K562 (cell line): ENCODE measurements at regions not wholly inside any gene's neighbourhood (a gene's known extent, or its start where the extent isn't known, plus 50 kb on each side); places are given as distances from the start of the nearest gene placed in this dataset.

Source experiments
- ATAC-seq: fragments of 200-7000 bp; cut with Tn5 transposase; 3 replicates; pipeline ENCODE4 v1.9.1; 2020; ENCODE audit warnings: moderate library complexity
- BruUV-seq: library from RNA; stranded (reverse); fragments of 400-500 nt; replicated peaks from 2 replicates; lab custom pipeline; 2021; lab: Mats Ljungman, UMichigan
- CTCF ChIA-PET: fragments of 300-600 bp; formaldehyde crosslinking; extraction: SDS; loops from one replicate; lab custom pipeline; 2021; ENCODE audit warnings: low intra/inter-chr PET ratio; lab: Yijun Ruan, JAX
- POLR2A ChIA-PET: fragments of 300-600, 350-650 bp; sonication (Branson Sonifier 250); formaldehyde crosslinking; extraction: SDS; loops from one replicate; lab custom pipeline; 2021; ENCODE audit warnings: antibody characterized with exemption, inconsistent platforms; lab: Yijun Ruan, JAX
- DNase-seq, 4 experiments: peaks; one replicate each; pipeline versions ENCODE4 v3.0.0 to v3.0.0-alpha.2; 2011 to 2018; ENCODE audit warnings: low spot score in 3 of 4, mixed read lengths in 3 of 4; ENCODE audit errors: extremely low read depth in 1 of 4
- FAIRE-seq: peaks from 2 replicates; lab custom pipeline; 2011; peaks lifted over from hg19 to GRCh38; lab: Jason Lieb, UNC
- H2AFZ ChIP-seq: 2 replicates; pipeline ENCODE4 v1.6.0; 2011; ENCODE audit warnings: low read depth, low read length, control low read depth, inconsistent platforms
- H3K27ac ChIP-seq: fragments of 200-600 bp; 3 replicates; pipeline ENCODE4 v1.8.0; 2011; ENCODE audit warnings: low read depth, mild to moderate bottlenecking, control low read depth, inconsistent platforms, low read length, moderate library complexity, mixed read lengths; ENCODE audit errors: extremely low read depth
- H3K27me3 ChIP-seq, 2 experiments: fragments of 300-600 bp in 1 of 2; 2 replicates in 1 of 2; 3 replicates in 1 of 2; pipeline versions ENCODE4 v1.6.0 to v1.8.0; 2011; ENCODE audit warnings: inconsistent platforms in 2 of 2, low read length in 2 of 2, mild to moderate bottlenecking in 1 of 2, mixed read lengths in 1 of 2, moderate library complexity in 1 of 2; ENCODE audit not compliant: control insufficient read depth in 2 of 2, insufficient read depth in 2 of 2
- H3K36me3 ChIP-seq: fragments of 300-600 bp; 3 replicates; pipeline ENCODE4 v1.8.0; 2011; ENCODE audit warnings: mild to moderate bottlenecking, low read length, inconsistent platforms; ENCODE audit not compliant: control insufficient read depth, insufficient read depth
- H3K4me1 ChIP-seq, 2 experiments: fragments of 200-600 bp in 1 of 2; replicated peaks in 1 of 2; 2 replicates in 1 of 2; 3 replicates in 1 of 2; pipeline versions ENCODE4 v1.5.1 to v1.8.0; 2011; ENCODE audit warnings: inconsistent platforms in 2 of 2, low read length in 2 of 2, mild to moderate bottlenecking in 1 of 2, mixed read lengths in 1 of 2, moderate library complexity in 1 of 2; ENCODE audit not compliant: control insufficient read depth in 2 of 2, insufficient read depth in 2 of 2
- H3K4me2 ChIP-seq: 2 replicates; pipeline ENCODE4 v1.6.1; 2011; ENCODE audit warnings: low read length, control low read depth, inconsistent platforms, mixed read lengths; ENCODE audit not compliant: insufficient read depth
- H3K4me3 ChIP-seq: fragments of 200-600 bp; sonication (generic), shearing (Covaris generic); 2 replicates; pipeline ENCODE4 v1.5.1; 2016; ENCODE audit warnings: control low read depth, inconsistent platforms
- H3K79me2 ChIP-seq: fragments of 200-600 bp; 3 replicates; pipeline ENCODE4 v1.8.0; 2011; ENCODE audit warnings: low read length, inconsistent platforms; ENCODE audit not compliant: control insufficient read depth, insufficient read depth
- H3K9ac ChIP-seq, 2 experiments: 2 replicates each; pipeline versions ENCODE4 v1.6.0 to v1.6.1; 2011; ENCODE audit warnings: low read depth in 2 of 2, low read length in 2 of 2, control low read depth in 1 of 2, inconsistent platforms in 1 of 2, mild to moderate bottlenecking in 1 of 2, mixed read lengths in 1 of 2; ENCODE audit not compliant: insufficient read depth in 1 of 2
- H3K9me1 ChIP-seq: one replicate; pipeline ENCODE4 v1.6.0; 2011; ENCODE audit warnings: inconsistent platforms, mild to moderate bottlenecking, low read length, moderate library complexity; ENCODE audit not compliant: control insufficient read depth, insufficient read depth
- H3K9me3 ChIP-seq: replicated peaks from 2 replicates; pipeline ENCODE4 v1.5.1; 2011; ENCODE audit warnings: low read depth, low read length, inconsistent platforms; ENCODE audit not compliant: control insufficient read depth, insufficient read depth
- H4K20me1 ChIP-seq: replicated peaks from 2 replicates; pipeline ENCODE4 v1.6.1; 2011; ENCODE audit warnings: low read length, inconsistent platforms, mixed read lengths; ENCODE audit not compliant: control insufficient read depth, insufficient read depth
- ID3 ChIP-seq, 2 experiments: fragments of 250-450 bp in 1 of 2; fragments of 450-650 bp in 1 of 2; sonication (Bioruptor Pico) in 1 of 2; IDR thresholded peaks; 2 replicates each; pipeline versions ENCODE4 v1.6.1 to v1.8.0; 2016 to 2021; ENCODE audit warnings: mild to moderate bottlenecking in 2 of 2, moderate library complexity in 2 of 2, missing compliant biosample characterization in 1 of 2, missing genetic modification characterization in 1 of 2
- KLF16 ChIP-seq: IDR thresholded peaks from 2 replicates; pipeline ENCODE4 v1.6.1; 2016; ENCODE audit warnings: antibody characterized with exemption
- LEF1 ChIP-seq: fragments of 450-650 bp; IDR thresholded peaks from 2 replicates; pipeline ENCODE4 v1.6.1; 2016; ENCODE audit warnings: mild to moderate bottlenecking
- MYC ChIP-seq, 2 experiments: fragments of 250-450 bp in 1 of 2; sonication (Bioruptor Pico) in 1 of 2; IDR thresholded peaks; 2 replicates each; pipeline versions ENCODE4 v1.5.1 to v1.6.1; 2012 to 2021; ENCODE audit warnings: low read depth in 2 of 2, borderline replicate concordance in 1 of 2, improper control_type of control experiment in 1 of 2, low read length in 1 of 2, mild to moderate bottlenecking in 1 of 2, moderate library complexity in 1 of 2
- NCOA2 ChIP-seq, 2 experiments: fragments of 450-650 bp; IDR thresholded peaks; 2 replicates each; pipeline ENCODE4 v1.6.1; 2018; ENCODE audit warnings: mild to moderate bottlenecking in 2 of 2, moderate library complexity in 1 of 2; ENCODE audit not compliant: partially characterized antibody in 2 of 2
- NELFE ChIP-seq: IDR thresholded peaks from 2 replicates; pipeline ENCODE4 v1.6.1; 2011; ENCODE audit warnings: mild to moderate bottlenecking; ENCODE audit not compliant: insufficient read depth, insufficient read length
- NR3C1 ChIP-seq: sonication (generic); formaldehyde crosslinking; IDR thresholded peaks from 2 replicates; pipeline ENCODE4 v1.8.1; 2022; ENCODE audit warnings: missing genetic modification reagents
- PATZ1 ChIP-seq: fragments of 250-450 bp; sonication (Bioruptor Pico); IDR thresholded peaks from 2 replicates; pipeline ENCODE4 v1.5.0; 2020; ENCODE audit warnings: mild to moderate bottlenecking, borderline replicate concordance
- PHF21A ChIP-seq: fragments of 450-650 bp; IDR thresholded peaks from 2 replicates; pipeline ENCODE4 v1.6.1; 2017; ENCODE audit warnings: low read depth, borderline replicate concordance
- SP1 ChIP-seq: sonication (generic); formaldehyde crosslinking; IDR thresholded peaks from 2 replicates; pipeline ENCODE4 v1.8.1; 2022; ENCODE audit warnings: mild to moderate bottlenecking, missing genetic modification reagents
- ZNF197 ChIP-seq: fragments of 200-800 bp; sonication (Bioruptor generic); IDR thresholded peaks from 2 replicates; pipeline ENCODE4 v1.6.1; 2016; ENCODE audit warnings: low read depth, missing genetic modification characterization, missing compliant biosample characterization
- WGBS: fragments of 100-300 bp; shearing (Covaris generic); methylation state at CpG from one replicate; pipeline ENCODE4 v1.1.6; 2016; ENCODE audit warnings: low coverage, mixed read lengths; ENCODE audit not compliant: insufficient coverage; ENCODE audit errors: missing lambda C conversion rate; 5-methylcytosine and 5-hydroxymethylcytosine counted together
- in situ Hi-C: fragments of 300-500 bp; cut with MboI; formaldehyde crosslinking; loops from 4 replicates; pipeline ENCODE4 v1.15.0; 2018; ENCODE audit warnings: inconsistent platforms, mixed read lengths
- intact Hi-C: fragments of 100-400 bp; cut with micrococcal nuclease; formaldehyde crosslinking; loops from 2 replicates; pipeline ENCODE4 v1.14.2; 2022
- TF ChIP-seq, protein P1 (sequence below): fragments of 450-650 bp; formaldehyde crosslinking; IDR thresholded peaks from 2 replicates; pipeline ENCODE4 v1.4.0; 2022; ENCODE audit warnings: missing genetic modification characterization
- TF ChIP-seq, protein P2 (sequence below): fragments of 450-650 bp; IDR thresholded peaks from 2 replicates; pipeline ENCODE4 v1.6.1; 2016; ENCODE audit warnings: low read depth, mild to moderate bottlenecking, moderate library complexity

- in situ Hi-C loops: no loop called here
- Histone ChIP-seq H3K9me3 (no peaks in the 10 kb centered on the region), H4K20me1 (no peaks in the 10 kb centered on the region), H2AFZ (no peak overlapping the region), H3K9ac (no peak overlapping the region), H3K79me2 (no peaks in the 10 kb centered on the region), H3K36me3 (no peaks in the 10 kb centered on the region), H3K9me1 (no peaks in the 10 kb centered on the region), H3K4me2 (no peak overlapping the region), H3K4me3 (no peak overlapping the region), H3K27me3 (peaks cover 3 to 25% of the 10 kb centered on the region in 2 experiments; a peak in 4 of 5 replicates), H3K4me1 (no peaks in the 10 kb centered on the region), H3K27ac (no peak overlapping the region)
- 0% methylated on average over 3 of the region's 3 CpGs for WGBS
- POLR2A ChIA-PET: interaction anchor here (0.6 to 1.1 kb wide), 2 partner anchors 19 to 1133 kb away, joined by 3 to 4 read pairs; no protein-coding TSS in a partner anchor
- FAIRE-seq (no peak), ATAC-seq (no peak), DNase-seq (no peak)
- CTCF ChIA-PET: no interaction called here
- BruUV-seq: no TSS peak
- intact Hi-C loops: no loop called here
- TF ChIP-seq NR3C1: no peak
- TF ChIP-seq SP1 (CRISPR knock-in tag): no peak
- no peak for TF ChIP-seq PATZ1 (CRISPR knock-in tag)
- TF ChIP-seq PHF21A: no peak
- TF ChIP-seq, protein P1, sequence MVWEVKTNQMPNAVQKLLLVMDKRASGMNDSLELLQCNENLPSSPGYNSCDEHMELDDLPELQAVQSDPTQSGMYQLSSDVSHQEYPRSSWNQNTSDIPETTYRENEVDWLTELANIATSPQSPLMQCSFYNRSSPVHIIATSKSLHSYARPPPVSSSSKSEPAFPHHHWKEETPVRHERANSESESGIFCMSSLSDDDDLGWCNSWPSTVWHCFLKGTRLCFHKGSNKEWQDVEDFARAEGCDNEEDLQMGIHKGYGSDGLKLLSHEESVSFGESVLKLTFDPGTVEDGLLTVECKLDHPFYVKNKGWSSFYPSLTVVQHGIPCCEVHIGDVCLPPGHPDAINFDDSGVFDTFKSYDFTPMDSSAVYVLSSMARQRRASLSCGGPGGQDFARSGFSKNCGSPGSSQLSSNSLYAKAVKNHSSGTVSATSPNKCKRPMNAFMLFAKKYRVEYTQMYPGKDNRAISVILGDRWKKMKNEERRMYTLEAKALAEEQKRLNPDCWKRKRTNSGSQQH (CRISPR knock-in tag): no peak
- no peak for TF ChIP-seq MYC (IDR thresholded peaks at IDR 0.05; ENCODE audit: low read depth, low read length)
- TF ChIP-seq MYC (CRISPR knock-in tag; IDR thresholded peaks at IDR 0.05; ENCODE audit: borderline replicate concordance, low read depth): no peak
- TF ChIP-seq, protein P2, sequence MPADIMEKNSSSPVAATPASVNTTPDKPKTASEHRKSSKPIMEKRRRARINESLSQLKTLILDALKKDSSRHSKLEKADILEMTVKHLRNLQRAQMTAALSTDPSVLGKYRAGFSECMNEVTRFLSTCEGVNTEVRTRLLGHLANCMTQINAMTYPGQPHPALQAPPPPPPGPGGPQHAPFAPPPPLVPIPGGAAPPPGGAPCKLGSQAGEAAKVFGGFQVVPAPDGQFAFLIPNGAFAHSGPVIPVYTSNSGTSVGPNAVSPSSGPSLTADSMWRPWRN: no peak
- no peak for TF ChIP-seq NELFE
- TF ChIP-seq ID3 (CRISPR knock-in tag; IDR thresholded peaks at IDR 0.05): no peak
- TF ChIP-seq ID3 (tag; IDR thresholded peaks at IDR 0.05): no peak
- no peak for TF ChIP-seq LEF1
- TF ChIP-seq KLF16: no peak
- no peak for TF ChIP-seq NCOA2 (IDR thresholded peaks at IDR 0.05; ENCODE audit: partially characterized antibody in 2 of 2)
- TF ChIP-seq ZNF197 (CRISPR knock-in tag): no peak
These were observed 62.4 kb upstream of the SDK1 start for GRCh38 chr7:3238525-3239210.
